ENCODE measurements at regions not wholly inside any gene's neighbourhood (a gene's known extent, or its start where the extent isn't known, plus 50 kb on each side); places are given as distances from the start of the nearest gene placed in this dataset.
A peak's percentile ranks its signal among the peaks of the same experiment; 100 is the strongest.

- peak; percentile 56 for DNase-seq (ENCODE audit: low read depth)
Observed at GRCh38 chr5:74319076-74319475, 321.5 kb downstream of the ENC1 start.

- peak; percentile 100 for DNase-seq (ENCODE audit: low read depth)
Observed at GRCh38 chr5:74316064-74316603, 324.4 kb downstream of the ENC1 start.

GRCh38 chr5:74314906-74315305 is 325.6 kb downstream of the ENC1 start:
- DNase-seq (ENCODE audit: low read depth) = peak; percentile 64

- peak; percentile 58 for DNase-seq (ENCODE audit: low read depth)
Observed at GRCh38 chr5:74313896-74314295, 326.6 kb downstream of the ENC1 start.

GRCh38 chr5:74312746-74313145 is 327.8 kb downstream of the ENC1 start:
- DNase-seq (ENCODE audit: low read depth) = no peak

GRCh38 chr5:74311961-74312360 is 328.6 kb downstream of the ENC1 start:
- DNase-seq (ENCODE audit: low read depth) = no peak

GRCh38 chr5:74310997-74311930 is 329.3 kb downstream of the ENC1 start:
- no peak for DNase-seq (ENCODE audit: low read depth)

GRCh38 chr5:74310386-74310785 is 330.1 kb downstream of the ENC1 start:
- peak; percentile 78 for DNase-seq (ENCODE audit: low read depth)

- DNase-seq (ENCODE audit: low read depth) = no peak
Observed at GRCh38 chr5:74309050-74309449, 331.5 kb downstream of the ENC1 start.

GRCh38 chr5:74306845-74307244 is 333.7 kb downstream of the ENC1 start:
- DNase-seq (ENCODE audit: low read depth) = no peak

GRCh38 chr5:74304536-74304935 is 336.0 kb downstream of the ENC1 start:
- no peak for DNase-seq (ENCODE audit: low read depth)

GRCh38 chr5:74303578-74303977 is 336.9 kb downstream of the ENC1 start:
- DNase-seq (ENCODE audit: low read depth) = no peak

GRCh38 chr5:74301576-74301975 is 339.0 kb downstream of the ENC1 start:
- DNase-seq (ENCODE audit: low read depth) = no peak

- no peak for DNase-seq (ENCODE audit: low read depth)
Observed at GRCh38 chr5:74300808-74301389, 339.6 kb downstream of the ENC1 start.

GRCh38 chr5:74299833-74300232 is 340.7 kb downstream of the ENC1 start:
- no peak for DNase-seq (ENCODE audit: low read depth)

GRCh38 chr5:74296685-74297408 is 343.7 kb downstream of the ENC1 start:
- DNase-seq (ENCODE audit: low read depth) = no peak

GRCh38 chr5:74295676-74296075 is 344.9 kb downstream of the ENC1 start:
- no peak for DNase-seq (ENCODE audit: low read depth)

- no peak for DNase-seq (ENCODE audit: low read depth)
Observed at GRCh38 chr5:74295141-74295540, 345.4 kb downstream of the ENC1 start.

GRCh38 chr5:74294231-74294705 is 346.3 kb downstream of the ENC1 start:
- peak; percentile 56 for DNase-seq (ENCODE audit: low read depth)

- no peak for DNase-seq (ENCODE audit: low read depth)
Observed at GRCh38 chr5:74293182-74293581, 347.3 kb downstream of the ENC1 start.

GRCh38 chr5:74290634-74291241 is 349.8 kb downstream of the ENC1 start:
- DNase-seq (ENCODE audit: low read depth) = peak; percentile 34

GRCh38 chr5:74289691-74290090 is 350.8 kb downstream of the ENC1 start:
- no peak for DNase-seq (ENCODE audit: low read depth)
